IMR-90 (cell line): ENCODE measurements at regions not wholly inside any gene's neighbourhood (a gene's known extent, or its start where the extent isn't known, plus 50 kb on each side); places are given as distances from the start of the nearest gene placed in this dataset.

ENCODE experiments used
- ATAC-seq: fragments of 200-7000 bp; cut with Tn5 transposase; 2 replicates; pipeline ENCODE4 v1.9.1; 2020; ENCODE audit warnings: low read depth, mild to moderate bottlenecking, moderate library complexity
- BruUV-seq: library from RNA; stranded (reverse); fragments of 400-500 nt; replicated peaks from 2 replicates; lab custom pipeline; 2021; lab: Mats Ljungman, UMichigan
- CTCF ChIA-PET: fragments of 300-600 bp; formaldehyde crosslinking; extraction: SDS; loops from one replicate; lab custom pipeline; 2021; ENCODE audit warnings: antibody characterized with exemption; lab: Yijun Ruan, JAX
- POLR2A ChIA-PET: fragments of 300-600 bp; sonication (Branson Sonifier 250); formaldehyde crosslinking; loops from one replicate; lab custom pipeline; 2022; ENCODE audit warnings: antibody characterized with exemption; ENCODE audit not compliant: unreplicated experiment; lab: Charles Lee
- DNase-seq: peaks from one replicate; pipeline ENCODE4 v3.0.0; 2013
- H2AFZ ChIP-seq: replicated peaks from 2 replicates; pipeline ENCODE3; 2013; ENCODE audit warnings: low read length, mild to moderate bottlenecking; ENCODE audit not compliant: poor library complexity
- H2AK5ac ChIP-seq: 2 replicates; pipeline ENCODE4 v1.6.1; 2013; ENCODE audit warnings: low read depth, low read length, inconsistent platforms
- H2AK9ac ChIP-seq: replicated peaks from 2 replicates; pipeline ENCODE3; 2013; ENCODE audit warnings: mild to moderate bottlenecking, low read depth, low read length, moderate library complexity; ENCODE audit not compliant: poor library complexity
- H2BK120ac ChIP-seq: 2 replicates; pipeline ENCODE4 v1.6.1; 2013; ENCODE audit warnings: low read depth, low read length, inconsistent platforms
- H2BK15ac ChIP-seq: 3 replicates; pipeline ENCODE4 v1.6.1; 2013; ENCODE audit warnings: low read depth, low read length, inconsistent platforms
- H2BK20ac ChIP-seq: 2 replicates; pipeline ENCODE4 v1.6.1; 2013; ENCODE audit warnings: low read depth, mild to moderate bottlenecking, inconsistent platforms, low read length, moderate library complexity
- H2BK5ac ChIP-seq: 2 replicates; pipeline ENCODE4 v1.6.1; 2013; ENCODE audit warnings: mild to moderate bottlenecking, low read depth, low read length, inconsistent platforms; ENCODE audit not compliant: poor library complexity, severe bottlenecking
- H3K14ac ChIP-seq: replicated peaks from 2 replicates; pipeline ENCODE4 v1.6.1; 2013; ENCODE audit warnings: low read depth, low read length, inconsistent platforms
- H3K18ac ChIP-seq: 2 replicates; pipeline ENCODE4 v1.6.1; 2013; ENCODE audit warnings: low read depth, low read length, control low read depth
- H3K23ac ChIP-seq: 2 replicates; pipeline ENCODE4 v1.6.1; 2013; ENCODE audit warnings: low read depth, low read length, inconsistent platforms
- H3K27ac ChIP-seq: 2 replicates; pipeline ENCODE4 v1.5.1; 2013; ENCODE audit warnings: mild to moderate bottlenecking, control low read depth, low read length; ENCODE audit not compliant: insufficient read depth
- H3K27me3 ChIP-seq: 2 replicates; pipeline ENCODE4 v1.6.1; 2013; ENCODE audit warnings: low read length; ENCODE audit not compliant: control insufficient read depth, insufficient read depth
- H3K36me3 ChIP-seq: 2 replicates; pipeline ENCODE4 v1.6.1; 2013; ENCODE audit warnings: low read length, mixed read lengths; ENCODE audit not compliant: control insufficient read depth, insufficient read depth
- H3K4ac ChIP-seq: 2 replicates; pipeline ENCODE4 v1.6.1; 2013; ENCODE audit warnings: low read depth, low read length, inconsistent platforms
- H3K4me1 ChIP-seq: 2 replicates; pipeline ENCODE4 v1.6.1; 2013; ENCODE audit warnings: low read length, mixed read lengths; ENCODE audit not compliant: control insufficient read depth, insufficient read depth
- H3K4me2 ChIP-seq: 2 replicates; pipeline ENCODE4 v1.6.1; 2013; ENCODE audit warnings: low read depth, mild to moderate bottlenecking, control low read depth, low read length, moderate library complexity
- H3K4me3 ChIP-seq: 2 replicates; pipeline ENCODE4 v1.5.1; 2013; ENCODE audit warnings: low read depth, mild to moderate bottlenecking, control low read depth, low read length, moderate library complexity; ENCODE audit not compliant: insufficient read depth
- H3K56ac ChIP-seq: 2 replicates; pipeline ENCODE4 v1.6.1; 2013; ENCODE audit warnings: low read length, inconsistent platforms; ENCODE audit not compliant: insufficient read depth; ENCODE audit errors: extremely low read depth
- H3K79me1 ChIP-seq, 2 experiments: 2 replicates each; pipeline ENCODE4 v1.6.1; 2013; ENCODE audit warnings: low read length in 2 of 2, inconsistent platforms in 1 of 2, low read depth in 1 of 2
- H3K9ac ChIP-seq: 2 replicates; pipeline ENCODE4 v1.6.1; 2013; ENCODE audit warnings: low read depth, low read length, control low read depth
- H3K9me1 ChIP-seq: 2 replicates; pipeline ENCODE4 v1.6.1; 2013; ENCODE audit warnings: low read length, inconsistent platforms; ENCODE audit not compliant: insufficient read depth
- H3K9me3 ChIP-seq: 2 replicates; pipeline ENCODE4 v1.6.1; 2013; ENCODE audit warnings: low read length; ENCODE audit not compliant: control insufficient read depth, insufficient read depth
- H4K20me1 ChIP-seq: 2 replicates; pipeline ENCODE4 v1.6.1; 2013; ENCODE audit warnings: low read length, inconsistent platforms; ENCODE audit not compliant: insufficient read depth
- H4K5ac ChIP-seq: 2 replicates; pipeline ENCODE4 v1.6.1; 2013; ENCODE audit warnings: mild to moderate bottlenecking, low read depth, low read length, control low read depth
- H4K8ac ChIP-seq, 2 experiments: 2 replicates each; pipeline ENCODE4 v1.6.1; 2013; ENCODE audit warnings: low read depth in 2 of 2, low read length in 2 of 2, control low read depth in 1 of 2, inconsistent platforms in 1 of 2
- H4K91ac ChIP-seq: 2 replicates; pipeline ENCODE4 v1.6.1; 2013; ENCODE audit warnings: low read depth, low read length, inconsistent platforms; ENCODE audit not compliant: insufficient read depth
- BHLHE40 ChIP-seq: fragments of 150-350 bp; IDR thresholded peaks from 2 replicates; pipeline ENCODE4 v1.6.1; 2016; ENCODE audit warnings: mild to moderate bottlenecking, low read depth, low read length
- CEBPB ChIP-seq: IDR thresholded peaks from 2 replicates; pipeline ENCODE4 v1.6.1; 2012; ENCODE audit warnings: low read depth, low read length, improper control_type of control experiment
- FOS ChIP-seq: fragments of 150-350 bp; IDR thresholded peaks from 2 replicates; pipeline ENCODE4 v1.6.1; 2016; ENCODE audit warnings: low read depth, low read length
- MAFK ChIP-seq: IDR thresholded peaks from 2 replicates; pipeline ENCODE4 v1.6.1; 2012; ENCODE audit warnings: low read depth, low read length, improper control_type of control experiment
- MAZ ChIP-seq: IDR thresholded peaks from 2 replicates; pipeline ENCODE4 v1.6.1; 2012; ENCODE audit warnings: low read depth, mild to moderate bottlenecking, low read length, improper control_type of control experiment, moderate library complexity, borderline replicate concordance
- MXI1 ChIP-seq: IDR thresholded peaks from 2 replicates; pipeline ENCODE4 v1.6.1; 2012; ENCODE audit warnings: low read depth, mild to moderate bottlenecking, low read length, moderate library complexity, borderline replicate concordance
- NFE2L2 ChIP-seq: fragments of 150-350 bp; IDR thresholded peaks from 2 replicates; pipeline ENCODE4 v1.6.1; 2016; ENCODE audit warnings: low read depth, mild to moderate bottlenecking, low read length
- RAD21 ChIP-seq: IDR thresholded peaks from 2 replicates; pipeline ENCODE4 v1.6.1; 2012; ENCODE audit warnings: low read length, improper control_type of control experiment
- RCOR1 ChIP-seq: IDR thresholded peaks from 2 replicates; pipeline ENCODE4 v1.6.1; 2012; ENCODE audit warnings: mild to moderate bottlenecking, low read length, improper control_type of control experiment; ENCODE audit not compliant: insufficient replicate concordance
- RFX5 ChIP-seq: IDR thresholded peaks from 2 replicates; pipeline ENCODE4 v1.8.0; 2012; ENCODE audit warnings: low read depth, mild to moderate bottlenecking, low read length, moderate library complexity
- SMC3 ChIP-seq: fragments of 150-350 bp; IDR thresholded peaks from 2 replicates; pipeline ENCODE4 v1.6.1; 2016; ENCODE audit warnings: low read depth, mild to moderate bottlenecking, antibody characterized with exemption, low read length, moderate library complexity
- WGBS, 2 experiments: methylation state at CpG; one replicate each; pipeline versions ENCODE4 v1.1.5 to v1.1.7; 2013; ENCODE audit warnings: missing lambda C conversion rate in 2 of 2; ENCODE audit not compliant: insufficient read length in 1 of 2; ENCODE audit errors: extremely low coverage in 2 of 2; 5-methylcytosine and 5-hydroxymethylcytosine counted together
- dilution Hi-C: fragments of 300-500 bp; cut with HindIII; formaldehyde crosslinking; loops from one replicate; pipeline ENCODE4 v1.14.3; 2018; ENCODE audit warnings: low sequenced_read_pairs; ENCODE audit not compliant: unreplicated experiment
- in situ Hi-C: fragments of 300-500 bp; cut with MboI; formaldehyde crosslinking; loops from 3 replicates; pipeline ENCODE4 v1.14.3; 2019; ENCODE audit warnings: low sequenced_read_pairs, inconsistent platforms, mixed read lengths
- intact Hi-C: fragments of 100-400 bp; cut with micrococcal nuclease; formaldehyde crosslinking; loops from 2 replicates; pipeline ENCODE4 v1.10.0; 2022
- TF ChIP-seq, protein P1 (sequence below): fragments of 150-350 bp; IDR thresholded peaks from 2 replicates; pipeline ENCODE4 v1.6.1; 2016; ENCODE audit warnings: low read depth, mild to moderate bottlenecking, low read length, moderate library complexity, borderline replicate concordance
- TF ChIP-seq, protein P2 (sequence below): fragments of 150-350 bp; IDR thresholded peaks from 2 replicates; pipeline ENCODE4 v1.6.1; 2017; ENCODE audit warnings: mild to moderate bottlenecking, antibody characterized with exemption, low read length, low read depth

DNA sequence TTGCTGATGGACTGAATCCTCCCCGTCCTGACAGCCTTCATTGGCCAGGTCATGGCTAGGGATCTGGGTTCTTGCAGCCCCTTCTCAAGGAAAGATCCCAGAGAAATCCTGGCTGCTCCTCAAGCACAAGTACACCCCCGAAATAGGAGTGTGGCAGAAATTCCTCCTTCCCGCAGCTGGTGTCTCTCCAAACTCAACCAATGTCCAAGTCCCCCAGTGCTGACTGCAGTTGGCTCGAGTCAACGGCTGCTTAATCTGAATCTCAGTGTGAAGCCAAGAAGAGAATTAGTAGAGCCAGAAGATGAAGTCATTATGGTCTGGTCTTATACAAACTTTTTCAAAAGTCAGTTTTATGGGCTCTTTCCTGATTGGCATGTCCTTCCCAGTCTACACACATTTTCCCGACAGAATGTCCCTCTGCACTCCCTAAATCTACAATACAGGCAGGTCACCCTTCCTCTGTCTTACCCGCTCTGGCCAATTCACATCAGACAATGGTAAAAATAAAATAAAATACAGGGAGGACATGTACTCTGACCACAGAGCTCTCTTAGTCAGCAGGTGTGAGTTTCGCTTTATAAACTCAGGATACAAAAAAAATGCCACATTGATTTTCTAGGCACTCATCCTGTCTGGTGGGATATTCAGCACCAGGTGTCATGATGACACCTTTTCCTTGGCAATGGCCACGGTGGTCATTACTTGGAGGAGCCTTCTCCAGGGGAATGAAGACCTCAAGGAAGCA, 76.9 kb upstream of the PAPOLG start:
- no CpG with 5 or more reads among the region's 9 CpGs for WGBS, 2 experiments
- Histone ChIP-seq H4K5ac (no peak overlapping the region), H2AK9ac (no peak overlapping the region), H4K8ac (no peak overlapping the region), H3K56ac (no peak overlapping the region), H4K20me1 (no peaks in the 10 kb centered on the region), H3K27ac (no peak overlapping the region), H3K14ac (no peak overlapping the region), H3K9ac (no peak overlapping the region), H3K36me3 (no peaks in the 10 kb centered on the region), H2BK15ac (no peak overlapping the region), H3K23ac (no peak overlapping the region), H4K91ac (no peak overlapping the region), H3K4me3 (no peak overlapping the region), H3K9me3 (no peaks in the 10 kb centered on the region), H3K79me1 (no peaks in the 10 kb centered on the region), H2BK120ac (no peak overlapping the region), H2AFZ (no peak overlapping the region), H2AK5ac (no peak overlapping the region), H3K4ac (no peak overlapping the region), H3K4me2 (no peak overlapping the region), H3K27me3 (peaks cover 7% of the 10 kb centered on the region), H2BK5ac (no peak overlapping the region), H3K18ac (no peak overlapping the region), H3K9me1 (no peaks in the 10 kb centered on the region), H3K4me1 (no peaks in the 10 kb centered on the region), H2BK20ac (no peak overlapping the region)
- no peak for TF ChIP-seq NFE2L2
- no peak for TF ChIP-seq RAD21
- TF ChIP-seq RCOR1 = no peak
- TF ChIP-seq, protein P1, sequence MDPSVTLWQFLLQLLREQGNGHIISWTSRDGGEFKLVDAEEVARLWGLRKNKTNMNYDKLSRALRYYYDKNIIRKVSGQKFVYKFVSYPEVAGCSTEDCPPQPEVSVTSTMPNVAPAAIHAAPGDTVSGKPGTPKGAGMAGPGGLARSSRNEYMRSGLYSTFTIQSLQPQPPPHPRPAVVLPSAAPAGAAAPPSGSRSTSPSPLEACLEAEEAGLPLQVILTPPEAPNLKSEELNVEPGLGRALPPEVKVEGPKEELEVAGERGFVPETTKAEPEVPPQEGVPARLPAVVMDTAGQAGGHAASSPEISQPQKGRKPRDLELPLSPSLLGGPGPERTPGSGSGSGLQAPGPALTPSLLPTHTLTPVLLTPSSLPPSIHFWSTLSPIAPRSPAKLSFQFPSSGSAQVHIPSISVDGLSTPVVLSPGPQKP = no peak
- no peak for TF ChIP-seq SMC3
- TF ChIP-seq, protein P2, sequence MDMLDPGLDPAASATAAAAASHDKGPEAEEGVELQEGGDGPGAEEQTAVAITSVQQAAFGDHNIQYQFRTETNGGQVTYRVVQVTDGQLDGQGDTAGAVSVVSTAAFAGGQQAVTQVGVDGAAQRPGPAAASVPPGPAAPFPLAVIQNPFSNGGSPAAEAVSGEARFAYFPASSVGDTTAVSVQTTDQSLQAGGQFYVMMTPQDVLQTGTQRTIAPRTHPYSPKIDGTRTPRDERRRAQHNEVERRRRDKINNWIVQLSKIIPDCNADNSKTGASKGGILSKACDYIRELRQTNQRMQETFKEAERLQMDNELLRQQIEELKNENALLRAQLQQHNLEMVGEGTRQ = no peak
- no peak for TF ChIP-seq MXI1
- no peak for TF ChIP-seq RFX5
- TF ChIP-seq MAFK = no peak
- TF ChIP-seq CEBPB = no peak
- no peak for TF ChIP-seq MAZ
- TF ChIP-seq BHLHE40 = no peak
- TF ChIP-seq FOS = no peak
- CTCF ChIA-PET = interaction anchor here (0.5 kb wide), 1 partner anchor 1037 kb away, joined by 3 read pairs; no protein-coding TSS in a partner anchor
- intact Hi-C loops = no loop called here
- no peak for DNase-seq
- ATAC-seq = no peak
- in situ Hi-C loops = no loop called here
- dilution Hi-C loops = no loop called here
- no TSS peak for BruUV-seq
- POLR2A ChIA-PET = no interaction called here
